GM21367 (cell line): ENCODE measurements at regions not wholly inside any gene's neighbourhood (a gene's known extent, or its start where the extent isn't known, plus 50 kb on each side); places are given as distances from the start of the nearest gene placed in this dataset.
"Not testable (repeated sequence)": the region's sequence is repeated elsewhere in the genome, so short reads cannot be mapped to it uniquely, and the experiment has no call there.

Experiments used
- ATAC-seq: cut with Tn5 transposase; IDR thresholded peaks from one replicate; pipeline ENCODE4 v1.9.1; 2021; ENCODE audit not compliant: unreplicated experiment

DNA sequence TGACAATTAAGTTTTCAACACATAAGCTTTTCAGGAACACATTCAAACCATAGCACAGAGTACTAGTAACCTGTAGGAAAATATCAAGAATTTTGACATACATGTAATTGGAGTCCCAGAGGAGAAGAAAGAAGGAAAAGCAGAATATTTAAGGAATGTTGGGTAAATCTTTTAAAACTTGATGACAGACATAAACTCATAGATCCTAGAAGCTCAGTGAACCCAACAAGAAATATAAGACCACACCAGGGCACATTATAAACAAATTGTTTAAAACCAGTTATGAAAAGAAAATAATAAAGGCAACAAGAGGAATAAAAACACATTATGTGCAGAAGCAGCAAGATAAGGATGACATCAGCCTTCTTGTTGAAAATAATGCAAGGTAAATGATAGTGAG is 151.5 kb upstream of the ATXN1 start:
- no peak for ATAC-seq

DNA sequence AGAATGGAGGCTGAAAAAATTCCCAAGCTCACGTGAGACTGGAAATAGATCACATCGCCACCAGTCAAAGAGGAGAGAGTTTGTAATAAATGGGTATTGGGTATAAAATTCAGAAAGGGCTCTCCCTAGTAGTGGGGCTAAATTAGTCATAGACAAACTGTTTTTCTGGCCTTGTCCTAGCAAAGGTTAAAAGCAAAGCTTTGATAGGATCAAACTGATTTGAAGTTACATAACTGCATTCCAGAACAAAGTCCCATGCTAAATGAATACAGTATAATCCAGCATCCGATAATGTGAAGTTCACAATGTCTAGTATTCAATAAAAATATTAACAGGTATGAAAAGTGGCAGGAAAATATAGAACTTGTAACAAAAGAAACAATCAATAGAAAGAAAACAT is 149.8 kb upstream of the ATXN1 start:
- ATAC-seq, result no peak

DNA sequence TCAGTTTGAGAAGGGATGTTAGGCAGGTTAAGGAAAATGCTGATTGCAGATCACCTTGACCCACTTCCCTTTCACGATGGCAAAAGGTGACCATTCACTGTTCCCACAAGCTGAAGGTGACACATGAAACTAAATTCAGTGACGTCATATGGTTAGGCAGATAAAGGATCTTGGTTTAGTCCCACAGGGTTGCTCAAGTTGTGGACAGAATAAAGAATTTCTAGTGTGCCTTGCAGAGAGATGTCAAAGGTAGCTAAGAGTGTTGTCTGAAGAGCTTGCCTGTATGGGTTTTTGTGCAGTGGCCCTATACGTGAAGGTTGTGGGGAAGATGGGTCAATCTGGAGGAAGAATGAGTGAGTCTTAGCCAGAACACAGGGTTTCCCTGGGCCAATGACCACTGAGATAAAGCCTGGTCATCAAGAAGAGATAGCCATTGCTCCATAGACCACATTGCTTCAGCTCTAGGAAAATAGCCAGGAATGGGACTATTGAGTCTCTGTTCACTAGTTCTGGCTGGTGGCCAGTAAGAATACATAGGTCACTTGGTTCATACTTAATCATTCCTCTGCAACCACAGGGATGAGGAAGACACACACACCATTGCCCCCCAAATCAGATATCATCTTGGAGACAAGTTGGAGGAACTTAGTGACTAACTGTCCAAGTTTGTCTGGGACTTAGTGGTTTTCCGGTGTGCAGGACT is 148.5 kb upstream of the ATXN1 start:
- no peak for ATAC-seq

DNA sequence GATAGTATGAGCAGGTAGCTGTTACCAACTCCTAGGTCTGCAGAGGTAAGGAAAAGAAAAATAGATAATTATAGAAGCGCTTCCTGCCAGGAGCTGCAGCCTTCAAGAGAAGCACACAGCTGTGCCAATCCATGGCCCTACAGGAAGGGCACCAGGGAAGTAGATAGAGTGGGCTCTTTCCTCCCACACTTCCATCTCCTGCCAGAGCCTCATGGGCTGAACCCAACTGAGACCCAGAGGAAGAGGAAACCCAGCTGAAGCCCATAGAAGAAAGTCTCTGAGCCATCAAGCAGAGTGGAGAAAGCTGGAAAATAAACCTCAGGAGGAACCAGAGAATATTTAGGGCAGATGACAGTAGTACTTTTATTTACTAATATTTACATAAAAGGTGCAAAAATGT is 146.7 kb upstream of the ATXN1 start:
- ATAC-seq, result no peak

DNA sequence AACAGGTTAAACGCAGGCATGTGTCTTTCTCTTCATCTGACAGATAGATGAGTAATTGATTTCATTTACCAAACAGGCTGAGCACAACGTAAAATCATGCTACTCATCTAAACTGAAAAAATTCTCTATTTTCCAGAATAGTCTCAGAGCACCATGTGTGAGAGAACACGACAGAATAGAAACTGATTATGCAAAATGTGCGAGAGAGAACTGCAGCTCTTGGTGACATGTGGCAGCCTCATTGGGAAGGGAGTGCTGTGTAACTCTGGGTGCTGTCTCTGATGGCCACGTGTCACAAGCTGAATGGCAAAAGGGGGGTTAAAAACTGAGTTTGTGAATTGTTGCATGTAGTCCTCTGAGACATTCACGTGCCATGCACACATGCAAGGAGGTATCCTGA is 143.7 kb upstream of the ATXN1 start:
- ATAC-seq, result no peak

DNA sequence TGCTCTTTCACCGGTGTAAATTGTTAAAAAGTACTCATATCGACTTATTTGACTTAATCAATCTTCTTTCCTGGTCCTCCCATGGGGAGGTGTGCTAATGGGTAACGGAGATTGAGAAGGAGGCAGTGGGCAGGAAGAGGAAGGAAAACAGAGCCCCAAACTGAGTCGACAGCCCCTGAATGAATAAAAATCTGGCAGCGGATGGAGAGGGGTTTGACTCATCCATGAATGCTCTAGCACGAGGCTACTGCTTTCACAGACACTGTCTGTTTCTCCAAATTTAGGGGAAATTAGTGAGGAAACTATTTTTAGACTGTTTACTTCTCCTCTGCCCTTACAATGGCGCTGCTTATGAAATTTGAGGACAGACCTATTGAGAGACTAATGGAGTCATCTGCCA is 142.2 kb upstream of the ATXN1 start:
- no peak for ATAC-seq

DNA sequence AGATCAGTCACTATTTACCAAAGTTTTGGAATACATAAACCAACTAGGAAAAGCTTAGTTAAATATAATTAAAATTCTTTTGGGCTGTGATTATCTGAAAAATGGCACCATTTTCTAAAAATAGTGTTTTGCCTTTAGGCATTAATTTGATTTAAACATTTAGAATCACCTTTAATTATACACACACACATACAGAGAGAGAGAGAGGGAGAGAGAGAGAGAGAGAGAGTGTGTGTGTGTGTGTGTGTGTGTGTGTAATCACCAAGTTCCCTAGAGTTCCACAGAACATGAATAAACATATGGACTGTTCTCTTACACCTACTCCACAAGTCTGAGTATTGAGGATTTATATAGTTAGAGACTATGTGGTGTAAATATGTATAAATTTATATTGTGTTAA is 141.2 kb upstream of the ATXN1 start:
- ATAC-seq, result no peak

DNA sequence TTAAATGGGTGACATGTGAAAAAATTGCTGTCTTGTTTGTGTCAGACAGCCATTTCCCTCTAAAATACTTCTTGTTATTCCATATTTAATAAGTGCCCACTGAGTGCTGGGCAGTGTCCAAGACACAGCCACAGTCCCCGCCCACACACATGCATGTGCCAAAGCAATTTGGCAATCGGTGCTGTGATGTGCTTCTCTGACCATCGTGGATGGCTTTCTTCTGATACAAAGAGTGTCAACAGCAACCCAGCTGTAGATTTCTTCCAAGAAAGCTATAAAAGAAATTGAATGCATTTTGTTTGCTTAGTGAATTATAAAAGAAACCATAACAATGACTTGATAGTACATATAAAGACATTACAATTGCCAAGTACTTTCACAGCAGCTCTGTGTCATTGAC is 140.5 kb upstream of the ATXN1 start:
- no peak for ATAC-seq

DNA sequence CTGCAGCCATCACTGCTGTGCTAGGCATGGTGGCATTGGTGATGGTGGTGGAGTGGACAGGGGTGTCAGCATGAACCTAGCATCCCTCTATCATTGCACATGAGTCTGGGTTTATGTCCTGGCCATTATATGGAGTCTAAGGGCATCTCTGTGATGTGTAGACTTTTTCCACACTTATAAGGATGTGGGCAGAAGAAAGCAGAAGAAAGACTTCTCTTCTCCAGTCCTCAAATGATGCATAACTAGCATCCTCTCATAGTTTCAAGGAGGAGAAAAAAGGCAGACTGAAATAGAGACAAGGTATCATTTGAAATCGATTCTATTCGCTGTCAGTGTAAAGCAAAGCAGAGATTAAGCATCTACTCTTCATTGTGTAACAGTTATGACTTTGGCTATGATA is 140.0 kb upstream of the ATXN1 start:
- no peak for ATAC-seq

DNA sequence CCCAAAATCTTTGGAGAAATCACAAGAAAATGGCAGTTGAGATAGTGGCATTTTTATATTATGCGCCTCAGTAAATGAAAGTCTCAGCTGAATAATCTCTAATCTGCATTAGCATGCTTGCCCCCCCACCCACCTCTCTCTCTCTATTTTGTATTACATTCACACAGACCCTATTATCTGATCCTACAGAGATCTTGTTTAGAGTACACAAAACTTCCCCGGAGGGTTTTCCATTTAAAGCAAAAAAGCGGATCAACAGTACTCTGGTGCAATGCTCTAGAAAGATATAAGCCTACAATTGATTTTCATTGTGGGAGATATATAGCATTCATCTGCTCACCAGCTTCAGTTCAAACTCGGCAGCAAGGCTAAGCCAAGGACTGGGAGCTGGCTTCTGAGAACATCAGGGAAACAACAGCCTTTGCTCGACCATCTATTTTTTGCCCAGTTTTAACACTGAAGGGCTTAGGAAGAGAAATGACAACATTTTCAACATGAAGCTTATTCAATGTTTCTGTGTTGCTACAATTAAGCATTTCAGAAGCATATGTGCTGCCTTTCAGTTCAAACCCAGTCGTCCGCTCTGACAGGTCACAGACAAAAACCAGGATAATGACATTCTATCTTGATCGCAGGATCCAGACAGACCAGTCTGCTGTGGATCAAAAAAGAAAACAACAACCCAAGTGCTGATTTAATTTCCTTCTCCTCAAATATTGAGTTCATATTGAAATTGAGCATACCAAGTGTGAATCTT is 137.6 kb upstream of the ATXN1 start:
- ATAC-seq, result no peak

DNA sequence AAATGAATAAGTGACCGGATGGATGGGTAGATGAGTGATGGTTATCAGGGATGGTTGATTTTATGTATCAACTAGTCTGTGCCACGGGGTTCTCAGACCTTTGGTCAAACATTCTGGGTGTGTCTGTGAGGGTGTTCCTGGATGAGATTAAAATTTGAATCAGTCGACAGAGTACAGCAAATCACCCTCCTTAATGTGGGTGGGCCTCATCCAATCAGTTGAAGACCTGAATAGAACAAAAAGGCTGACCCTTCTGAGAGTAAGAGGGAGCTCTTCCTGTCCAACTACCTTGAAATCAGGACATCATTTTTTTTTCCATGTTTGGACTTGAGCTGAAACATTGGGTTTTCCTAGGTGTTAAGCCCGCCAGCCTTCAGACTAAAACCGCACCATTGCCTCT is 136.4 kb upstream of the ATXN1 start:
- ATAC-seq, result no peak

DNA sequence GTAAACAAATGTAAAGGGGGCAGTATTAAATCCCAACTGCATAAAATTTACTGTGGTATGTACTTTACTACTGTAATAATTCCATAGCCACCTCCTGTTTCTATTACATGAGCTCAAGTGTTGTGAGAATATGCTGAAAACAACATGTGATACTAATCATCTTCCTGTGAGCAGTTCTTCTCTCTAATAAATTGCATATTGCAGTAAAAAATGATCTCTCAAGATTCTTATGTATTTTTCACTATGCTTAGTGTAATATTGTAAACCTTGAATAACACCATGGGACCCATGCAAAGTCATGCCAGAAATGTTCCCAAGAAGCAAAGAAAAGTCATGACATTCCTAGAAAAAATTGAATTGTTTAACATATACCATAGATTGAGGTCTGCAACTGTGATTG is 133.0 kb upstream of the ATXN1 start:
- no peak for ATAC-seq

DNA sequence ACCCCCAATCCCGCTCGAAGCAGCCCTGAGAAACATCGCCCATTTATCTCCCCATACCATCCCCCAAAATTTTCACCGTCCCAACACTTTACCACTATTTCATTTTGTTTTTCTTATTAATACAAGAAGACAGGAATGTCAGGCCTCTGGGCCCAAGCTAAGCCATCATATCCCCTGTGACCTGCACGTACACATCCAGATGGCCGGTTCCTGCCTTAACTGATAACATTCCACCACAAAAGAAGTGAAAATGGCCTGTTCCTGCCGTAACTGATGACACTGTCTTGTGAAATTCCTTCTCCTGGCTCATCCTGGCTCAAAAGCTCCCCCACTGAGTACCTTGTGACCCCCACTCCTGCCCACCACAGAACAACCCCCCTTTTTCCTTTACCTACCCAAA is 129.8 kb upstream of the ATXN1 start:
- ATAC-seq, result not testable (repeated sequence)

DNA sequence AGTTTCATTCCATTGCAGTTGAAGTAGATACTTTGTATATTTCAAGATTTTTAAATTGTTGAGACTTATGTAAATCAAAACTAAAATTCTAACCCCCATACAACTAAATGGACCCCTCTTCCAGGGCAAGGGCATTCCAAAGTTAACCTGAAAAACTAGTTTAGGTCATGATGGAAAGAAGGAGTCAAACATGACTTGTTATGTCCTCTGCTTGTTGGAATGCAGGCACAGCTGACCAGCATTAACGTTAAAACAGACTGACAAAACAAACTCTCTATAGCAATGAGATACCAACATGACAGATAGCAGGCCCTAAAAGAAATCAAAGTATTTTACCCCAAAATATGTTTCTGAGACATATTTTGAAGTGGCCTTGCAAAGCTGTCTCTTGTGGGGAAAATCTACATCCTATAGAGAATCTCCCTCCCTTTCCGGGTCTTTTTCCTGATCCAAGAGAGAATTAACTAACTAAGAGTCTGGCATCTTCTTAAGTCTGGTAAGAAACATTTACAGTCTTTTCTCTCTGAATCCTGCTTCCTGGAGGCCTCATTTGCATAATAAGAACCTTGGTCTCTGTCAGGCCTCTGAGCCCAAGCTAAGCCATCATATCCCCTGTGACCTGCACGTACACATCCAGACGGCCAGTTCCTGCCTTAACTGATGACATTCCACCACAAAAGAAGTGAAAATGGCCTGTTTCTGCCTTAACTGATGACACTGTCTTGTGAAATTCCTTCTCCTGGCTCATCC is 124.3 kb upstream of the ATXN1 start:
- no peak for ATAC-seq

DNA sequence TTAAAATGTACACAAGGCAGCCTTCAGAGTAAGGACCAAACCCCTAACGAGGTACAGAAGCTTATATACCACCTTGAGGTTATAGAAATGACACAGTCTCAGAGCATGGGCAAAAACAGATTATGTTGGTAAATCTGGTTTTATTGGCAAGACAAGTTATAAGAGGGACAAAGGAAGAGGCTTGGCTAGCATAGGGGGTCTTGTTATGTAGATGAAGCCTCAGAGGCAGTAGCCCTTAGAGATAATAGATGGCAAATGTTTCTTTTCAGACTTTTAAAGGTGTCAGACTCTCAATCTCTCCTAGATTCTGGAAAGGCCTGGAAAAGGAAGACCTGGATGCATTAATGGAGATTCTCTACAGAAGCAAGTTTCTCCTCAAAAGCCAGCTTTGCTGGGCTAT is 123.3 kb upstream of the ATXN1 start:
- ATAC-seq, result no peak

DNA sequence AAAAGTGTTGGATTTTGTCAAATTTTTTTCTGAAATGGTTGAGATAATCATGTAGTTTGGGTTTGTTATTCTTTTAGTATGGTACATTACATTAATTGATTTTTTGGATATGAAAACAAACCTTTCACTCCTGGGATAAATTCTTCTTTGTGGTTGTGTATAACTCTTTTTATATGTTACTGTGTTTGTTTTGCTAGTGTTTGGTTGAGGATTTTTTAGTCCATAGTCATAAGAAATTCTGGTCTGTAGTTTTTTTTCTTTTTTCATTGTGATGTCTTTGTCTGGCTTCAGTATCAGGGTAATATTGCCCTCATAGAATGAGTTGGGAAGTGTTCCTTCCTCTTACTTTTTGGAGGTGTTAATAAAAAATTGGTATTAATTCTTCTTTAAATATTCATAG is 122.2 kb upstream of the ATXN1 start:
- no peak for ATAC-seq

DNA sequence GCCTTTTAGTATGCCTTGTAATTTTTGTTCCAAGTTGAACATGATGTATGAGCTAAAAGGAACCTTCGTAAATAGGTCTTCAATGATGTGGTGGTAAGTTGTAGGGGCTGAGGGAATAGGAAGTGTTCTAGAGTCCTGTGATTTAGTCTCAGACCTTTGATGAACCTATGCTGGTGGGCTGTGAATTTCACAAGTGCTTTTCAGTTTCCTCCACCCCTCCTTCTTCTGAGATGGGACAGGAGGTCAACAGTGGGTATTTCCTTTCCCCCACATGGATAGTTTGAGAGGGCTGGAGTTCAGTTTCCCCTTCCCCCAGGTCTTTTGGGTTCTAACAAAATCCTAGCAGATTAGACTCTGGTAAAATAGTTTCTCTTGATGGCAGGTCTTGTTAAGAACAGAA is 121.0 kb upstream of the ATXN1 start:
- no peak for ATAC-seq

DNA sequence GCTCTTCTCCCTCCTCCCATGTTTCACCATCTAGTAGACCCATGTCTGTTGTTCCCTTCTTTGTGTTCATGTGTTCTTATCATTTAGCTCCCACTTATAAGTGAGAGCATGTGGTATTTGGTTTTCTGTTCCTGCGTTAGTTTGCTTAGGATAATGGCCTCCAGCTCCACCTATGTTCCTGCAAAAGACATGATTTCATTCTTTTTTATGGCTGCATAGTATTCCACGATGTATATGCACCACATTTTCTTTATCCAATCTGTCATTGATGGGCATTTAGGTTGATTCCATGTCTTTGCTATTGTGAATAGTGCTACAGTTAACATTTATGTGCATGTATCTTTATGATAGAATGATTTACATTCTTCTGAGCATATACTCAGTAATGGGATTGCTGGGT is 115.6 kb upstream of the ATXN1 start:
- not testable (repeated sequence) for ATAC-seq

DNA sequence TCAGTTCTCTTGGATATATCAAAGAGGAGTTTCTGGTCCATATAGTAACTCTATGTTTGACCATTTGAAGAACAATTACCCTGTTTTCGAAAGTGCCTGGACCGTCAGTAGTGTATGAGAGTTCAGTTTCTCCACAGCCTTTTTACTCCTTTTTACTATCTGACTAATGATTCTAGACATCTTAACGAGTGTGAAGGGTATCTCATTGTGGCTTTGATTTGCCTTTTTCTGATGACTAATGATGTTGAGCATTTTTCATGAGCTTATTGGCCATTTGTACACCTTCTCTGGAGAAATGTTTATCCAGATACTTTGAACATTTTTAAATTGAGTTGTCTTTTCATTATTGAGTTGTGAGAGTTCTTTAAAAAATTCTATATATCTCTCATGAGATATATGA is 114.9 kb upstream of the ATXN1 start:
- ATAC-seq, result no peak

DNA sequence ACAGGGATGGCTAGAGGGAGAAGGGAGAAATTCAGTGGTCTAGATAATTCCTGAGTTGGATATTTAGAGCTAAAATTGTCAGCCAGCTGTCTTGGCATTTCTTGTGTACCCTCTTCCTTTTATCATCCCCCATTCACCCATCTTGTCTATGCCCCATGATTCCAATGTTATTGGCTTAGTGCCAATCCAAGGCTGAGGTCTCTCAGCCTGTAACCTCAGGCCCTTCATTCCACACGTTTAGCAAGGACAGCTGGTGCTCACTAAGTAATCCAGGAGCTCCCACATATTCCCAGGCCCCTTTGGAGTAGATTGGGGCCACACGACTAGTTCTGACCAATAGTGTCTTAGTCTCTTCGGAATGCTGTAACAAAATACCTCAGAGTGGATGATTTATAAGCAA is 112.4 kb upstream of the ATXN1 start:
- ATAC-seq, result no peak

DNA sequence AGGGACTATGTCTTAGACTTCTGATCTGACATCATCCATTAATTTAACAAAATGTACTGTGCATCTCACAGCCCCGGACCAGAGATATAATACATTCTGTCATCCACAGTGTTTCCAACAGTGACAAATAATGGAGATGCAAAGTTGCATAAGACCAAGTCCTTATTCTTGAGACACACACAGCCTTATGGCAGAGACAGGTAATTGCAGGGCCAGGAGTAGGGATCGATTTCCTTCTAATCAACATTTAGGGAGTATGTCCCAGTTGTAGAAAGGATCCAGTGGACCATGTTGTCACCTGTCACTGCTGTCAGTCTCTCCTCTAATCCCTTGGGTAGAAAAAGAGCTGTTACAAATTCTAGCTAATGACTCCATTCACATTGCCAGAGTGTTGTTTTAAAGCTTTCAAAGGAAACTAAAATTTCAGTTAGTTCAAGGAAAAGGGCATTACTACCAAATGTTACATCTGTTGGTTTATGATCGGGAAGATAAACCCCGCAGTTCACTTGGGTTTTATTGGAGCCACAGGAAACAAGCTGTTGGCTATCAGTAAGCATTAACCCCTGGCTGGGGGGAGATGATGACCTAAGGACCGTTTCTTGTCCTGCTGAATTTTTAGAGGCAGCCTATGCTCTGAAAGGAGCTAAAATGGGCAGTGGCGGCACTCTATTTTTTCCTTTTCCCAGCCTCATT is 111.4 kb upstream of the ATXN1 start:
- no peak for ATAC-seq

DNA sequence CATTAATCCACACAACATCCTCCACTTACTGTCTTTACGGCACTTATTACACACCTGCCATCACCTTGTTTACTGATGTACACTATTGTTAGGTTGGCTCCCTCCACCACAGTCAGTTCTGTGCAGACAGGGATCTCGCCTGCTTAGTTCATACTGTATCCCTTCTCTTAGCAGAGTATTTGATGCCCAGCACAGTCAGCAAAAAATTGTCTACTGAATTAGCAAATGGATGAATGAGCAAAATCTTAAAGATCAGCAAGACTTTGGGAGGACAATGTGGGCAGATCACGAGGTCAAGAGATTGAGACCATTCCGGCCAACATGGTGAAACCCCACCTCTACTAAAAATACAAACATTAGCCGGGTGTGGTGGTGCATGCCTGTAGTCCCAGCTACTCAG is 109.8 kb upstream of the ATXN1 start:
- no peak for ATAC-seq
